Endometrium (tissue), 2 donors: ENCODE measurements at regions not wholly inside any gene's neighbourhood (a gene's known extent, or its start where the extent isn't known, plus 50 kb on each side); places are given as distances from the start of the nearest gene placed in this dataset.
"Not testable (repeated sequence)": the region's sequence is repeated elsewhere in the genome, so short reads cannot be mapped to it uniquely, and the experiment has no call there.

Experiments used
- FAIRE-seq: peaks from 2 replicates; lab custom pipeline; 2012; peaks lifted over from hg19 to GRCh38; lab: Jason Lieb, UNC
- donor health status: control.
- donor health status: control.

DNA sequence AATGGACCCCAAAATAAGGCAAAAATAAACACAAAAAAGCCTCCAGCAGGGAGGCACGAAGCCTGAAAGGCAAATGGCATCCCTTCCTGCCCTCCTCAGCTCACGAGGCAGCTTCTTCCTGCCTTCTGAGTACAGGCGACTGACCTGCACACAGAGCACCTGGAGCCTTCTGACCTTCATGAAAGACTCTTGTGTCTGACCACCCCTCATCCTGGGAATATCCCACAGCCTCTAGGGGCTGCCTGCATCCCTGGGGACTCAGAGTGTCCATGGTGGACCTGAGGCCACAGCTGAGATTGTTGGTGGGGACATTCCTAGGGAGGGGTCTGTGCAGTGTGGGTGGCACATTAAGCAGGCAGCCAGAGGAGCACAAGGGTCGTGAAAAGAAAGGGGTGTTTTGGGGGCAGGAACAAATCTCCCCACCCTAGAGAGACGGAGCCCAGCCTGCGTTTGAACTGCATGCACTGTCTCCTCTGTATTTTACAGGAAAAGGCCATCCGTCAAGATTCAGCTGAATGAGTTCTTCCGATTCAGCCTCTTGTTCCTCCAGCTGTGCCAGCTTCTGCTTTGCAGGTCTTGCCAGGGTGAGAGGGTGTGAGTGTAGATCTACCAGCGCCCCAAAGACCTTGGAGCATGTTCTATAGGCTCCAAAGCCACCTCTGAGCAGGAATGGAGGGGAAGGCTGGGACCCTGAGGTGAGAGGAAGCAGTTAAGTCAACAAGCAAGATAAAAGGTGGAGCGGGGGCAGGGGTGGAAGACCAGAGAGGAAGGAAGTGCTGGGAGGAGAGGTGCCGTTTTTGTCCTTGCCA, 80.4 kb upstream of the MEF2A start:
- no peak for FAIRE-seq

DNA sequence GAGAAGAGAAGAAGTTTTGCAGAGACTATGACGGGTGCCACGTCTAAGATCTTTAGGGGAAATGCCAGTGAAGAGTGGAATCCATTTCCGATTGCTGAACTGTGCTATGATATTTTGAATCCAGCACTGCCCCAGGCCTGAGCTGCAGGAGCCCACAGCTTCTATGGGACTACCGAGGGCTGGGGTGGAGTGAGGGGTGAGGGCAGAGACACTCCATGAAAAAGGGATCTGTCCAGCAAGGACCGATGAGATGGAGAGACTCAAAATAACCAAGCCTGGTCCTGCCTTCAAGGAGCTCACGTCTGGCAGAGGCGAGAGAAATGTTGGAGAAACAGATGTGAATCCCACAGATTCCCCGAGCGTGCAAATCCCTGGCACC, 79.8 kb upstream of the MEF2A start:
- no peak for FAIRE-seq

DNA sequence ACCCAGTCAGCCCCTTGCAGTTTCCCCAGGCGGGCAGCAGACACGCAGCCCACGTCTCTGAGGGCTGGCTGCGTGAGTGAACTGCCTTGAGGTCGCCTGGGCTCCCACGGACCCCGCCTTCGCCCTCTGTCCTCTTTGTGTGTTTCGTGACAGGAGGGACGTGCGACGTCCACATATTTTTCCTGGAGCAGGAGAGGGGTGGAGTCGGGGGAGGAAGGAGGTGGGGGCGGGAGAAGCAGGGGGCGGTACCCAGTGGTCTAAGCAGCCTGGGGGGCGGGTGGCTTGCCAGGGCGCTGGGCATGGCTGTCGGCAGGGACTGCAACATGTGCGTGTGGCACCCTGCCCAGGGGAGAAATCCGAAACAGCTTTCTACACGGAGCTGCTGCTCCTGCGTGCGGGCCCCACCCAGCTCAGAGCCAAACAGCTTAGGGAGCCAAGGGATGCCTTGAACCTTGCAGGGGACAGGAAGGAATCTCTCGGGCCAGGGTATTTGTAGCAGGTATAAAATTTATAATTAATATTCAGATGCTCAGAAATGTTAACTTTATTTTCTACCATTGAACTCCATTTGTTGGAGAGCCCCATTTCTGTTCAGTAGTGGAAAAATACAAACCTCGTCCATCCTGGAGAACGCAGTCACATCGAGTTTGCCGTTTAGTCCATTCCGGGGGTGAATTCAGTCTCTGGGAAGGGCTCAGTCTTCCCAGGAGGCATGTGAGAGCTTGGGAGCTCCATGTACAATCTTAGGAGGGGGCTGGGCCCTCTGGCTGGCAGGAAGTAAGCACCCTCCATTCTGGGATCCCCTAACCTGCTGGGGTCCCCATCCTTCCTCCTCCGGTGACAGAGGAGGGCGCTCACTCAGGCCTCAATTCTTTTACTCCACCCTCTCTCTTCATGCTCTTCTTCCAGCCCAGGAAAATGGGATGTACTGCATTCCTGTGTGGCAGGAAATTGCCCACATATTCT, 79.1 kb upstream of the MEF2A start:
- FAIRE-seq = no peak

DNA sequence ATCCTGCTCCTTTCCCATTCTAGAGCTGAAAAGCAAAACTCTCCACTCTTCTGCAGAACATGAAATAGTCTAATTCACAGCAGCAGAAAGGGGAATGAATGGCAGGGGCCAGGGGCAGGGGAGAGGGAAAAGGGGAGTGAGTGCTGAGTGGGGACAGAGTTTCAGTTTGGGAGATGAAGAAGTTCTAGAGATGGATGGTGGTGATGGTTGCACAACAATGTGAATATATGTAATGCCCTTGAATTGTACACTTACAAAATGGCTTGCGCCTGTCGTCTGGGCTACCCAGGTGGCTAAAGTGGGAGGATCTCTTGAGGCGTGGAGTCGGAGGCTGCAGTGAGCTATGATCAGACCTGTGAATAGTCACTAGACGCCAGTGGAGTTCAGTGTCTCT, 78.5 kb upstream of the MEF2A start:
- FAIRE-seq = no peak

- FAIRE-seq = no peak
These were observed 73.5 kb upstream of the MEF2A start for GRCh38 chr15:99492275-99492674.

DNA sequence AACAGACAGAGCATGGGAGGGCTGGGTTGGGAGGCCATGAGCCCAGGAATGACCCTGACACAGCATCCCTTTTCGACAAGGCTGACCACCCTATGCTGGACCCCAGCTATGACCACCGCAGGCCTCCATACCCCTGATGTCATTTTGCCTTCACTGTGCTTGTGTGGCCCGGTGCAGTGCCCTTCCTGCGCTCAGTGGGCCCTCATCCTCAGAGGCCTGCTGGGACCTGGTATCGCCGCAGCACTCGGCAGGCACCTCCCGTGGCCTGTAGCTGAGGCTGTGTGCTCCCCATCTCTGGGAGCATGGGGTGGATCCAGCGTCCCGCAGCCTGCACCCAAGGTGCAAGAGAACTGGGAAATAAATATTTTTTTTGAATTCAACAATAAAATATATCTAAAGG, 73.1 kb upstream of the MEF2A start:
- FAIRE-seq = no peak

- no peak for FAIRE-seq
These were observed 72.3 kb upstream of the MEF2A start for GRCh38 chr15:99493461-99493860.

DNA sequence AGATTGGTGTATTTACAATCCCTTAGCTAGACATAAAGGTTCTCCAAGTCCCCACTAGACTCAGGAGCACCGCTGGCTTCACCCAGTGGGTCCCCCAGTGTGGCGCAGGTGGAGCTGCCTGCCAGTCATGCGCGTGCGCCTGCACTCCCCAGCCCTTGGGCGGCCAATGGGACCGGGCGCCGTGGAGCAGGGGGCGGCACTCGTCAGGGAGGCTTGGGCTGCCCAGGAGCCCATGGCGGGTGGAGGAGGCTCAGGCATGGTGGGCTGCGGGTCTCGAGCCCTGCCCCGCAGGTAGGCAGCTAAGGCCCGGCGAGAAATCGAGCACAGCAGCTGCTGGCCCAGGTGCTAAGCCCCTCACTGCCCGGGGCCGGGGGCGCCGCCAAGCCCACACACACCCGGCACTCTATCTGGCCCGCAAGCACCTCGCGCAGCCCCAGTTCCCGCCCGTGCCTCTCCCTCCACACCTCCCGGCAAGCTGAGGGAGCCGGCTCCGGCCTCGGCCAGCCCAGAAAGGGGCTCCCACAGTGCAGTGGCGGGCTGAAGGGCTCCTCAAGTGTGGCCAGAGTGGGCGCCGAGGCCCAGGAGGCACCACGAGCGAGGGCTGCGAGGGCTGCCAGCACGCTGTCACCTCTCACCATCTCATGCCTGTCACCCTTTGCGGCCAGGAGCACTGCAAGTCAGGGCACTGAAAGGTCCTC, 71.1 kb upstream of the MEF2A start:
- not testable (repeated sequence) for FAIRE-seq

GRCh38 chr15:99495430-99496301, 70.1 kb upstream of the MEF2A start:
- no peak for FAIRE-seq

DNA sequence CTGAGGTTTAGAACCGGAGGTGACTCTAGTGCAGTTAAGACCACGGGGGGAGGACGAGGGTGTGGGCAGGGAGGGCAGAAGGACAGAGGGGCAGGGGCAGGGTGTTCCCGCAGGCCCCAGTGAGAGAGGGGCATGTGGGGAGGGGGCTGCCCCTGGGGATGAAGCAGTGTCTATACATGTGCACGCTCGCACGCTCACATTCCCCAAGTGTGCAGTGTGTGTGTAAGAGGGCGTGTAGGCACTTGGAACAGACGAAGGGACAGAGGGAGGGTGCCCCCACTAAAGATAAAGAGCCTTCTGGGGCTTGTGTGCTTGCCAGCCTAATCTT, 69.5 kb upstream of the MEF2A start:
- no peak for FAIRE-seq

DNA sequence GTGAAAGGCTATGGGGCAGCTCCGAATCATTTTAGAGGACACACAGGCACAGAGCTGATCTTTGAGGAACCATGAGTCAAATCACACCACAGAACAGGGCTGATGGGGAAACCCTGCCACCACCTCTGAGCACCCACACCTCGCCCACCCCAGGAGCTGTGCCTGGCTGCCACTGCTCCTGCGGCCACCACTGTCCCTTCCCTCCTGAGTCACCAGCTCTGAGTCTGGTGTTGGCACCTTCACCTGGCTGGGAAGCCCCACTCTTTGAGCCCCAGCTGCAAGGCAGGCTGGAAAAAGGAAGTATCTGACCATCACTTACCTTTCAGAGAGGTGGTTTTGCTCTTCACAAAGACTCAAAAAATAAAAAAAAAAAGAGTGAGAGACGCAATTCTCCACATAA, 63.6 kb upstream of the MEF2A start:
- FAIRE-seq = no peak

DNA sequence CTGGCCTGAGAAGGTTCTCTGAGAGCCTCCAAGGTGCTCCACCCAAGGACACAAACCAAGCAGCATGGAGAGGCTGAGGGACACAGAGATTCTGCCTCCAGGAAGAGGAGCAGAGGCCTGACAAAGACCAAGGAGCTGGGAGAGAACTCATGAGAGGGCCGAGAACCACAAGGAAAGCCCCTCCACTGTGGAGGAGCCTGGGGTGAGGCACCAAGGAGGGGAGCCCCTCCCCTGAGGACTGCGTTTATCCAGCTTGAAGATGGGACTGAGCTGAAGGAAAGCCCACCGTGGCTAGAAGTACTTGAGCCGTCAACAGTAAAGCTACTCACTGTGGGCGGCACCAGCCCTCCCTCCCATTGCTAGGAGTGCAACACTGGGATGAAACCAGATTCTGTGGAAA, 63.1 kb upstream of the MEF2A start:
- FAIRE-seq = no peak

DNA sequence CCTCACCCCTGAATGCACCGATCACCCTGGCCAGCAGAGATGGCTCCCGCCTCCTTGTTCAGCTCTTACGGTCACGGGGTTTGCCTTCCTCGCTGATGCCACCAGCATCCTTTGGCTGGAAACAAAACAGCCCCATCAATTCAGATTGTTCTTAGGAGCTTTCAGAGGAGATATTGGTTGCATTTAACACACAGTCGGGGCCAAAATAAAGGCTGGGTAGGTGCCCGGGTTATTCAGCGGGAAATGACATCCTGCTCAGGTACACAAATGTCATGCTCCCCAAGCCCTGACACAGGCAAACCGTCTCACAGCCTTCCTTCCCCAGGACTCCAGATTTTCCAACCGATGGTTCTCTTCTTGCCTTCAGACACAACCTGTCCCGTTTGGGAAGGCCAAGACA, 62.4 kb upstream of the MEF2A start:
- no peak for FAIRE-seq

DNA sequence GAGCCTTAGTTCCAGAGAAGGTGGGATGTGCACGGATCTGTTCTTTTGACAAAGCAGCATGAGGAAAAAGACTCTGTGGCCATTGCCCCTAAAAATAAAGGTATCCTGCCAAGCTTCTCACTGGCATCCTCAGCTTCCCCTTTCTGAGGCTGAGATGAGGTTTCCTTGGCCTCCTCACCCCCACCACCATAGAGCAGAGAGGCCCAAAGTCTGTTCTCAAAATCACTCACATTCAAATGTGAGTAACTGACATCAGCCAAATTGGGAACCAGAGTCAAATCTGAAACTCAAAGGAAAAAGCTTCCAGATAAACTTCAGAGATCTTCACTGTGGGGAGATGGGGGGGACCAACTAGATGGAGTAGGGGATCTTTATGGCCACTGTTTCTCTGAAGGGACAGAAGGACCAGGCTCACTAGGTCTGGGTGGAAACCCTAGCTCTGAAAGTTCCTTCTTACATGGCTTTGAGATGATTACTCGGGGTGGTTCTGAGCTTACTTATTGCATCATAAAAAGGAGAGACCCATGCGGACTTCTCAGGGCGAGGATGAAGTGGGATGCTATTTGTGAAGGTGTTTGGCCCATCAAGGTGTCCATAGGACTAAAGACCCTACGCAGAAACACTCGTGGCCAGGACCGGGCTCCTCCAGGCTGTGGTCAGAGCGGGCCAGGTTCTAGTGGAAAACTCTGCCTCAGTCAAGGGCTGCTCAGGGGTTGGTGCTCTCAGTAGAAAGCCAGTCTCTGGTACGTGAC, 61.5 kb upstream of the MEF2A start:
- FAIRE-seq = no peak

DNA sequence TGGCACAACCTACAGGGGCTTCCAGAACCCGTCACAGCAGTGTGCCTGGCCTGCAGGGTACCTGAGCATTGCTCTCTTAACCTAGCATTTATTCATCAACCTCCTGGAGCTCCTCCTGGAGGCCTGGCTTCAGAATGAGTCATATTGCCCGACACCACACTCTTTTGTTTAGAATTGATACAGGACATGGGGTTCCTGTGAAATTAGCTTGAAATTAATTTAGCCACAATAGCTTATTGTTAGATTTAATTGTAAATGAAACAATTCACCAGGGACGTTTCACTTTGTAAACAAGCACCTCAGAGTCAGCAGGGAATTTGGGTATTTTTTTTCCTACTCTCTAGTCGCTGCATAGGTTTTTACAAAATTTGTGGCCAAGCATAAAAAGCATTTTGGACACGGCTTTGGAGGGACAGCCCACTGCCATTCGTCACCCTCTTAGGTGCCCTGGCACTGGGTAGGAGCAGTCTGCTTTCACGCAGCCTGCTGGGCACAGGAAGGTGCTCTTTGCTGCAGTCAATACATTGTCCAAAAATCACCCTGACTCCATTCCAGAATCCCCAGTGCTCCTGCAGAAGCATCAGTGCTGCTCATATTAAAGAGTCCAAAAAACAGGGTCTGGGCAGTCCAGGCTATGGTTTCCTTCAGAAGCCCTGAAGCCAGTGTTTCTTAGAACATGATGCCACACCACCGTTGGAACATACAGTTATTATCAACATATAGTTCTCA, 60.8 kb upstream of the MEF2A start:
- no peak for FAIRE-seq

DNA sequence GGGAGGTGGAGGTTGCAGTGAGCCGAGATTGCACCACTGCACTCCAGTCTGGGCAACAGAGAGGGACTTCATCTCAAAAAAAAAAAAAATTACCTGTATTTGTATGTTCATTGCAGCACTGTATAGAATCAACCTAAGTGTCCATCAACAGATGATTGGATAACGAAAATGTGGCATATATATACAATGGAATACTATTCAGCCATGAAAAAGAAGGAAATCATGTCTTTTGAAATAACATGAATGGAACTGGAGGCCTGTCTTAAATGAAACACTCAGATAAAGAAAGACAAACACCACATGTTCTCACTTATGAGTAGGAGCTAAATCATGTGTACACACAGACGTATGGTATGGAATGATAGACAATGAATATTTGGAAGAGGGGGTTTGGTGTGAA, 59.4 kb upstream of the MEF2A start:
- no peak for FAIRE-seq

DNA sequence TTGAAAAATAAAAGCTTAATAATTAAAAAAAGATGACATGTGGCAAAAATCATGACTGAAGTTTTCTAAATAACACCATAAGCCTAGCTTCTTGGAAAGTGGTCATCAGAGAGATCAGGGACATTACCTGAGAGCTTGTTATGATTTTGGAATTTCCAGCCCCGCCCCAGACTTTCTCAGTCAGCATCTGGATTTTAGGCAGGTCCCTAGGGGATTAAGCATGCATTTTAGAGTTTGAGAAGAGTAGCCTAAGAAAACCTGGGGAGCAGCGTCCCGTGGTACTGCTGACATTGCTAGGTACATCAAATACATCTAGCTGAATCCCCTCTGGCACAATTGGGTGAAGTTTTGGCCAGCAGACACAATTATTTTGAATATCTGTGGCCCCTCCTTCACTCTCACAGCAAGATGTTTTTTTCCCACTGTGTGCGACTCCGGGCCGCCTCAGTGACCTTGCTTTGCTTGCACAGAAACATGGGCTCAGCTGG, 58.7 kb upstream of the MEF2A start:
- no peak for FAIRE-seq

GRCh38 chr15:99507504-99508310, 58.1 kb upstream of the MEF2A start:
- no peak for FAIRE-seq

DNA sequence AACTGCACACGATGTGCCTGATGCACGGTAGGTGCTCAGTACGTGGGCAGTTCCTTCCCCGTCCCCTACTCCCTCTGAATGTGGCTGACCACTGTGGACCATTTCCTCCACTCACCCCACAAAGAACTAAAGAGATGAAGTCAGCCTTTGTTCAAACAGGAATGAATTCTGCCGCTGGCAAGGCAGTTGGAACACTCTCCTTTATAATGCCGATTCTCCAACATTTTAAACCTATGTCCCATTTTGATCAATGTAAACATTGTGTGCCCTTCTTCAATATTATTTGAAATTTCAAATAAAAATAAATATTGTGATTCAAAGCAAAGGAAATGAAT, 57.5 kb upstream of the MEF2A start:
- FAIRE-seq = no peak

DNA sequence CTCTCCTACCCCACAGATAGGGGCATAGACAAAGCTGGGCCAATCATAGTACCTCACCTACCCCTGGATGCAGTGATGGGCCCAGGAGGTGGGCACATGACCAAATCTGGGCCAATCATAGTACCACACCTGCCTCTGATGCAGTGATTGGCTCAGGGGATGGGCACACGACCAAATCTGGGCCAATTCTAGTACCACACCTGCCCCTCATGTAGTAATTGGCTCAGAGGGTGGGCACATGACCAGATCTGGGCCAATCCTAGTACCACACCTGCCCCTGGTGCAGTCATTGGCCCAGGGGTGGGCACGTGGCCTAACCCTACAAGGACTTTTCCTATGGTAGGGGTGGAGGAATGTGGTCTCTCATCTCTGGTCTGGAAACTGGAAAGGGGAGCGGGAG, 56.9 kb upstream of the MEF2A start:
- no peak for FAIRE-seq
